ENCODE measurements at regions not wholly inside any gene's neighbourhood (a gene's known extent, or its start where the extent isn't known, plus 50 kb on each side); places are given as distances from the start of the nearest gene placed in this dataset.
A peak's percentile ranks its signal among the peaks of the same experiment; 100 is the strongest.

GRCh38 chr2:146844226-146844990 lies 1000.4 kb upstream of the ACVR2A start:
- no peak for DNase-seq

- peak; percentile 94 for DNase-seq
Observed at GRCh38 chr2:146837857-146838256, 1007.0 kb upstream of the ACVR2A start.

- no peak for DNase-seq
Observed at GRCh38 chr2:146826388-146826787, 1018.4 kb upstream of the ACVR2A start.

GRCh38 chr2:146821836-146822316 lies 1023.0 kb upstream of the ACVR2A start:
- no peak for DNase-seq

DNA sequence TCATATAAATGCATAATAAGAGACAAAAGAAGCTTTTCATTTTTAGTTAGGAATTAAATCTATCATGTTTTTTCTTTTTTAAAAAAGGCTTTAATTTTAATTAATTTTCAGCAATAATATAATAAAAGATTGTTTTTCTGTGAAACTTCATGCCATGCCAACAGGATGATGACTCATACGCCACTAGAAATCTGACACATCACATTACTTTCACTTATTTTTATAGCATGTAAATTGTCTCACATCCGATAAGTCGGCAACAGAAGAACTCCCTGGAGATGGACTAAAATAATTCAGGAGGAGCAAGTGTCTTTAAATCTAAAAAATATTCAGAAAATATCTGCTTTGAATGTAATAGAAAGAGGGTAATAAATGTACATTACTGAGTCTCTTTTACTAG lies 1024.2 kb upstream of the ACVR2A start:
- no peak for DNase-seq

DNA sequence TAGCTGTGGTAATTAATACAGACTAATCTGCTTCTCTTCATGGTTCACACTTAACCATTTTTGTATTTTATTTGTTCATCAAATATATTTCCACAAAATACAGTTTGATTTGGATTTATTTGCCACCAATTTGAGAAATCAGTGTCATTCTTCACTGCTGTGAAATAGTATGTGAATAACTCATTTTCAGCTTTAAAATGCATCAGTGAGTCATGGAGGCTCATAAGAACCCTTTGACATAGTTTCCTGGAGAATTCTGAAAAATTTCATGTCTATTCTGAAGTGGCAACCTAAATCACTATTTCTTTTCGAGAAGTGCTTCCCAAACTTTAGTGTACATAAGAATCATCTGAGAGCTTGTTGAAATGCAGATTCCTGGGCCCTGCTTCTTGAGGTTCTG lies 1026.7 kb upstream of the ACVR2A start:
- DNase-seq, result no peak

DNA sequence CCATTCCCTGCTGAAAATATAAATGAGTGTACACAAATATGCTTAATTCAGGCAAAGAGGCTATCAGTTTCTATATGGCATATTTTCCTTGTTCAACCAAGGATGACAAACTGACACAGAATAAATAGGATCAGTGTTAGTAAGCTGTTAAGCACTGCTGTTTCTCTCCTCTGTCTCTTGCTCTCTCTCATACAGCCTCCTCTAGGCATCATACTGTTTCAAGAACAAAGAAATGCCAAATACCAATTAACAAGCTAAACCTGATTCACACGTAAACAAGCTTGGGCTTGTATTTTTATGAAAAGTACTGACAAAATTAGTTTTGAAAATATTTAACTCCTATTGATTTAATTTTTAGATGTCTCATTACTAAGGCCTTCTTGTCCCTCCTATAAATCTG lies 1027.2 kb upstream of the ACVR2A start:
- DNase-seq, result no peak

DNA sequence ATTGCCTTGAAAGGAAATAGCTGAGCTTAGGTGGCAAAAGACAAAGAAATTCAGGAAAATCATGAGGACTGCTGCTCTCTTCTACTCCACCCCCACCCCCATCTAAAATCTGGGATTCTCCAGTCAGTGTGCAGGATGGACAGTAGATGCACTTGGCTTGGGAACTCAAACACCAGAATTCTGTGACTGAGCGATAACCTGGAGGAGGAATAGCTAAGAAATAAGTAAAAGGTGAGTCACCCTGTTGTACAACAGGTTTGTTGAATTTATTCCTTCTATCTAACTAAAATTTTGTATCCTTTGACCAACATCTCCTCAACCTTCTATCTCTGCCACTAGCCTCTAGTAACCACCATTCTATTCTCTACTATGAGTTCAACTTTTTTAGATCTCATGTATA lies 1029.9 kb upstream of the ACVR2A start:
- no peak for DNase-seq

DNA sequence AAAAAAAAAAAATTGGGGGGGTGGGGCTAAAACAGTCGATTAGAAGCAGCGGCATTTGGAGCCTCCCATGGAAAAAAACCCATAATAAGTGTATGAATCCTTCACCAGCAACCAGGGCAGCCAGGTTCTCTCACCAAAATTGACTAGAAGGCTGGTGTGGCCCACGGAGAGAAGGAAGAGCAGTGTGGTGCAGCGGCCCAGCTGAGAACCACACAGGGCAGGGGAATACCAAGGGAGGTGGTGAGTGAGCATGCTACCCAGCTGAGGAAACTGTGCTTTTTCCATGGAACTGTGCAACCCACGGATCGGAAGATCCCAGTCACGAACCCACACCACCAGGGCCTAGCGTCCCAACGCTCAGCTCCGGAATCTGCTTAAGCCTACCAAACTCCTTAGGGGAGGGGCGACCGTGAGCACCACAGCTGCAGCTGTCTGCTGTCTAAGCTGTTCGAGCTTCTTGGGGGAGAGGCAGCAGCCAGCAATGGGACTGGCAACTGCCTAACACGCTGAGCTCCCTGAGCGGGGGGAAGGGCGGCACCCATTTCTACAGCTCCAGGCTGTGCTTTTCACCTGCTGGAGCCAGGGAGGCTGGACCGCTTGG lies 1037.2 kb upstream of the ACVR2A start:
- no peak for DNase-seq

GRCh38 chr2:146806364-146807005 lies 1038.3 kb upstream of the ACVR2A start:
- DNase-seq, result no peak

GRCh38 chr2:146804288-146804687 lies 1040.5 kb upstream of the ACVR2A start:
- DNase-seq, result no peak

DNA sequence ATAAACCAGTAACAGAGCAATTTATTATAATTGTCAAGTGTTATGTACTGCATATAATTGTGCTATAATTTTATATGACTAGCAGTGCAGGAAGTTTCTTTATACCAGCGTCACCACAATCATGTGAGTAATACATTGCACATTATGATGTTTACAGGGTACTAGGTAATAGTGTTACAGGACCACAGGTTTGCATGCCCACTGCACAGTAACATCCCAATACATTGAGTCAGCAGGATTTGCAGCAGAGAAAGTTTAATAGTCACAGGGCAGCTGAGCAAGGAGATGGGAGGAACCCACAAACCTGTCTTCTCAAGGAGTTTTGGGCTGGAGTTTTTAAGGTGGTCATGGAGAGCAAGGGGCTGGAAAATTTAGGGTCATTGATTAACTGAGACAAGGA lies 1042.9 kb upstream of the ACVR2A start:
- DNase-seq, result no peak

- DNase-seq, result no peak
Observed at GRCh38 chr2:146786396-146786795, 1058.4 kb upstream of the ACVR2A start.

- no peak for DNase-seq
Observed at GRCh38 chr2:146785101-146785500, 1059.7 kb upstream of the ACVR2A start.

- no peak for DNase-seq
Observed at GRCh38 chr2:146784602-146785001, 1060.2 kb upstream of the ACVR2A start.

- DNase-seq, result no peak
Observed at GRCh38 chr2:146777181-146777580, 1067.6 kb upstream of the ACVR2A start.

- DNase-seq, result no peak
Observed at GRCh38 chr2:146776596-146776995, 1068.2 kb upstream of the ACVR2A start.

DNA sequence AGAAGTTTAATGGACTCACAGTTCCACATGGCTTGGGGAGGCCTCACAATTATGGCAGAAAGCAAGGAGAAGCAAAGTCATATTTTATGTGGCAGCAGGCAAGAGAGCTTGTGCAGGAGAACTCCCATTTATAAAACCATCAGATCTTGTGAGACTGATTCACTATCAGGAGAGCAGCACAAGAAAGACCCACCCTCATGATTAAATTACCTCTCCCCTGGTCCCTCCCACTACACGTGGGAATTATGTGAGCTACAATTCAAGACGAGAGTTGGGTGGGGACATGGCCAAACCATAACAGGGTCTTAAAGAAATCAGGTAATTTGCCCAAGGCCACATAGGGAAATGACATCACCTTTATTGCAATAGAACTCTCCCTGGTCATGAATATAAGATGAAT lies 1073.3 kb upstream of the ACVR2A start:
- DNase-seq, result no peak

- DNase-seq, result no peak
Observed at GRCh38 chr2:146764301-146764700, 1080.5 kb upstream of the ACVR2A start.

GRCh38 chr2:146762786-146763185 lies 1082.0 kb upstream of the ACVR2A start:
- DNase-seq, result no peak

DNA sequence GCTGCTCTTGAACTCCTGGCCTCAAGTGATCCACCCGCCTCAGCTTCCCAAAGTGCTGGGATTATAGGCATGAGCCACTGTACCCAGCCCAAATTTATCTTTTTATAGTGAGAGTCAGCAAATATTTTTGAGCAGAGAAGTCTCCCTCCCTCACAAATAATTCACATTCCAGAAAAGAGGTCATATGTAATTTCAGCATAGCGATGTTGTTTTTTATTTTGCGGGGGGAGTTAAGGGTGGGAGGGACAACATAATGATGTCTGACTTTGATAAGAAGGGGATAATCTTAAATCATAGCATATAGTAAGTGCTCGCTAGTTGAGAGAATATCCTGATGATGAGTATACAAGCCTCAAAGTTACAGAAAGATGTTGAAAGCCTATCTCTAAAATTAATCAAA lies 1090.2 kb upstream of the ACVR2A start:
- no peak for DNase-seq

DNA sequence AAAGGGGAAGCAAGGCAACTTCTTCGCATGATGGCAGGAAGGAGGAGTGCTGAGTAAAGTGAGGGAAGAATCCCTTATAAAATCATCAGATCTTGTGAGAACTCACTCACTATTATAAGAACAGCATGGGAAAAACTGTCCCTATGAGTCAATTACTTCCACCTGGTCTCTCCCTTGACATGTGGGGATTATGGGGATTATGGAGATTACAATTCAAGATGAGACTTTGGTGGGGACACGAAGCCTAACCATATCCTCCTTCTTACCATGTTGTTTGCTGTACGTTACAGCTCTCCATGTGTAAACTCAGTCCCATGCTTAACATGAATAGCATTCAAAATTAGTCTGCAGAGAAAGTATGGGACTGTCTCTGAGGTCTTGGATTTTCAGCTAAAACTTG lies 1096.8 kb upstream of the ACVR2A start:
- no peak for DNase-seq

- no peak for DNase-seq
Observed at GRCh38 chr2:146741260-146741659, 1103.6 kb upstream of the ACVR2A start.

DNA sequence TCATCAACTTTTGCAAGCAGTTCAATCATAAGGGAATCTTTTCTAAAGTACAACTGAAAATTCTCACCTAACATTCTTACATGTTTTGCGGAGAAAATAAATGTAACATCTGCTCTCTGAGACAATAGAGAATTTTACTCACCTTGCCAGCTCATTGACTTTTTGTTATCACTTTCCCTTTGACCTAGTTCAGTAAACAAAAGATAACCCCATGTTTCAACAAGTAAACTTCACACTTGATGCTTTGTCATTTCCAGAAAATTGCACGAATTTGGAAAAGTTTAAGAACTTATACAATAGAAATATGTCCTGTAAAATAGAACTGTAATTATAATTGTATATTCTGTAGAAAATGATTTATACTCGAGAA lies 1110.0 kb upstream of the ACVR2A start:
- no peak for DNase-seq

All from NCI-H2029 (cell line).